Astrocyte of the spinal cord (primary cell): ENCODE measurements at regions not wholly inside any gene's neighbourhood (a gene's known extent, or its start where the extent isn't known, plus 50 kb on each side); places are given as distances from the start of the nearest gene placed in this dataset.
"Not testable (repeated sequence)": the region's sequence is repeated elsewhere in the genome, so short reads cannot be mapped to it uniquely, and the experiment has no call there.

Experiments used
- DNase-seq: peaks from one replicate; pipeline ENCODE4 v3.0.0; 2011; ENCODE audit warnings: low read depth, low spot score
- H3K4me3 ChIP-seq: 2 replicates; pipeline ENCODE4 v1.5.1; 2011; ENCODE audit warnings: low read depth, mild to moderate bottlenecking, low read length, moderate library complexity
- in situ Hi-C: cut with HindIII; loops from 2 replicates; pipeline ENCODE4 v1.10.0; 2017; ENCODE audit warnings: low sequenced_read_pairs
- TF ChIP-seq, protein P1 (sequence below): IDR thresholded peaks from 2 replicates; pipeline ENCODE4 v1.5.1; 2012; ENCODE audit warnings: low read depth, mild to moderate bottlenecking, low read length, inconsistent platforms

DNA sequence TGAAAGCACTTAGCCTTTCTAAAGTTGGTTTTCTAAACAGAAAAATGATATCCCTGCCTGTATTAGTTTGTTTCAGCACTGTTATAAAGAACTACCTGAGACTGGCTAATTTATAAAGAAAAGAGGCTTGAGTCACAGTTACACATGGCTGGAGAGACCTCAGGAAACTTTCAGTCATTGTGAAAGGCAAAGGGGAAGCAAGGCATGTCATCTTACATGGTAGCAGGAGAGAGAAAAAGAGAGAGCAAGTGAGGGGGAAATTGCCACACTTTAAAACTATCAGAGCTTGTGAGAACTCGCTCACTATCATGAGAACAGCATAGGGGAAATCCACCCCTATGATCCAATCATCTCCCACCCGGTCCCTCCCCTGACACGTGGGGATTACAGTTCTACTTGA, 64.9 kb downstream of the FAM170A start:
- DNase-seq = no peak
- TF ChIP-seq, protein P1, sequence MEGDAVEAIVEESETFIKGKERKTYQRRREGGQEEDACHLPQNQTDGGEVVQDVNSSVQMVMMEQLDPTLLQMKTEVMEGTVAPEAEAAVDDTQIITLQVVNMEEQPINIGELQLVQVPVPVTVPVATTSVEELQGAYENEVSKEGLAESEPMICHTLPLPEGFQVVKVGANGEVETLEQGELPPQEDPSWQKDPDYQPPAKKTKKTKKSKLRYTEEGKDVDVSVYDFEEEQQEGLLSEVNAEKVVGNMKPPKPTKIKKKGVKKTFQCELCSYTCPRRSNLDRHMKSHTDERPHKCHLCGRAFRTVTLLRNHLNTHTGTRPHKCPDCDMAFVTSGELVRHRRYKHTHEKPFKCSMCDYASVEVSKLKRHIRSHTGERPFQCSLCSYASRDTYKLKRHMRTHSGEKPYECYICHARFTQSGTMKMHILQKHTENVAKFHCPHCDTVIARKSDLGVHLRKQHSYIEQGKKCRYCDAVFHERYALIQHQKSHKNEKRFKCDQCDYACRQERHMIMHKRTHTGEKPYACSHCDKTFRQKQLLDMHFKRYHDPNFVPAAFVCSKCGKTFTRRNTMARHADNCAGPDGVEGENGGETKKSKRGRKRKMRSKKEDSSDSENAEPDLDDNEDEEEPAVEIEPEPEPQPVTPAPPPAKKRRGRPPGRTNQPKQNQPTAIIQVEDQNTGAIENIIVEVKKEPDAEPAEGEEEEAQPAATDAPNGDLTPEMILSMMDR = no peak
- H3K4me3 ChIP-seq = no peak overlapping the region
- in situ Hi-C loops = no loop called here

DNA sequence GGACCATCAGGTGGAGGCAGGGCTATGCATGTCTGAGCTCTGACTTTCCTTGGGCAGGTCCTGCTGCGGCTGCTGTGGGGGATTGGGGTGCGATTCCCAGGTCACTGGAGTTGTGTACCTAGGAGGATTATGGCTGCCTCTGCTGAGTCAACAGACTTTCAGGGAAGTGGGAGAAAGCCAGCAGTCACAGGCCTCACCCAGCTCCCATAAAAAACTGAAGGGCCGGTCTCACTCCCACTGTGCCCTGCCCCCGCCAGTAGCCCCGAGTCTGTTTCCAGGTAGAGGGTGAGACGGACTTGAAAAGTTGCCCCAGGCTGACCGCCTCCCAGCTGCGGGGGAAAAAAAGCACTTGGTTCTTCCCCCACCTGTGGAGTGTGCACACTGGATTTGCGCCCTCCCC, 76.7 kb downstream of the FAM170A start:
- H3K4me3 ChIP-seq = no peak overlapping the region
- TF ChIP-seq, protein P1 = no peak
- in situ Hi-C loops = no loop called here
- no peak for DNase-seq

DNA sequence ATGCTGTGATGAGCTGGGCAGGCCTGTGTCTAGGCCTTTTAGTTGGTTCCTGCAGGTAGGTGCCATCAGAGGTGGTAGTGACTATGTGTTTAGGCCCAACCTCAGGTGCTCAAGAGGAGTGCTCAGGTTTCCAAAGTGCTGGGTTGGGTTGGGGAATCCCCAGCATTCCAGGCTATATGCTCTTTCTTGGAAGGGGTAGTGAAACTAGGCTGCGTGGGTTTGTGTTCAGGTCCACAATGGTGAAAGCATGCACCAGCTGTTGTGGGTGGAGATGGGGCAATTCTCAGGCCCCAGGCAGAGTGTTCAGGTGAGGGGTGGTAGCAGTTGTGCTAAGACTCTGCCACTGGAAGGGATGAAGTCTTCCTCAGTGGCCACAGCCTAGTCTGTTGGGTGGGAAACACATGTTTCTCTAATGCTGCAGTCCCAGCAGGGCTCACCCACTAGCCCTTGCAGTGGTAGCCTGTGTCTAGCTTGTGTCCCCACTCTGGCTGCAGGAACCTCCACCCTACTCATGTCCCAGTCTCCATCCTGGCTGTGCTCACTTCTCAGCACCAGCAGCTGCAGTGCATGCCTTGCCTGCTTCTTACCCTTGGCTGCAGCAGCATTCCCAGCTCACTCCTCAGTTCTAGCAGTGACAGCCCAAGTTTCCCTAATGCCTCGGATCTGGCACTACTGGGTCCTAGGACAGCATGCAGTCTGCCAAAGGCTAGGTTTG, 78.9 kb downstream of the FAM170A start:
- H3K4me3 ChIP-seq = no peak overlapping the region
- in situ Hi-C loops = no loop called here
- DNase-seq = no peak
- TF ChIP-seq, protein P1 = no peak

DNA sequence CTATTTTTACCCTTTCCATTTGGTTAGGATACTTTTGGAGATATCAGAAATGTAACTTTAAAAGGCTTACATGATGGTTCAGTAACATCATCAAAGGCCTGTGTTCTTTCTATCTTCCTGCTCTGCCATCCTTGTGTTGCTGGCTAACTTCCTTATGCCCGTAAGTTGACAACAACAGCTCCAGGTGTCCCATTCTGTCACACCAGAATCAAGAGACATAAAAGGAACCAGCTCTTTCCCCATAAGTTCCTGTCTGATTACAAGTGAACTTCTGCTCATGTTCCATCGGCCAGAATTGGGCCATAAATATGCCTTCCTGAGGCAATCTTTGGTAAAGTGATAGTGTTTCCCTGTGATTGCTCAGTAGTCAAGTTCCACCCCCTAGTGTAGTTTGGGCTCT, 92.4 kb downstream of the FAM170A start:
- TF ChIP-seq, protein P1 = no peak
- H3K4me3 ChIP-seq = no peak overlapping the region
- DNase-seq = no peak
- in situ Hi-C loops = no loop called here

DNA sequence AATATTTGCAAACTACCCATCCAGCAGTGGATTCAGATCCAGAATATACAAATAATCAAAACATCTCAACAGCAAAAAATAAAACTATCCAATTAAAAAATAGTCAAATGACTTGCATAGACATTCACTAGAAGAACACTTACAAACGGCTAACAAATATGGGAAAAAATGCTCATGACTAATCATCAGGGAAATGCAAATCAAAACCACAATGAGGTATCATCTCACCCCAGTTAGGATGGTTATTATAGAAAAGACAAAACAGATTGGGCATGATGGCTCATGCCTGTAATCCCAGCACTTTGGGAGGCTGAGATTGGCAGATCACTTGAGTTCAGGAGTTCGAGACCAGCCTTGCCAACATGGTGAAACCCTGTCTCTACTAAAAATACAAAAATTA, 95.9 kb downstream of the FAM170A start:
- peak; percentile 3 for DNase-seq
- in situ Hi-C loops = not testable (repeated sequence)

DNA sequence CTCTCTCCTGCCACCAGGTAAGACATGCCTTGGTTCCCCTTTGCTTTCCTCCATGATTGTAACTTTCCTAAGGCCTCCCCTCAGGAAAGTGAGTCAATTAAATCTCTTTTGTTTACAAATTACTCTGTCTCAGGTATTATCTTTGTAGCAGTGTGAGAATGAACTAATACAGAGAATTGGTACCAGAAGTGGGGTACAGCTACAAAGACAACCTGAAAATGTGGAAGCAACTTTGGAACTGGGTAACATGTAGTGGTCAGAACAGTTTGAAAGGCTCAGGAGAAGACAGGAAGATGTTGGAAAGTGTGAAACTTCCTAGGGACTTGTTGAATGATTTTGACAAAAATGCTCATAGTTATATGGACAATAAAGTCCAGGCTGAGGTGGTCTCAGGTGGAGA, 97.2 kb downstream of the FAM170A start:
- in situ Hi-C loops = no loop called here
- DNase-seq = no peak
- TF ChIP-seq, protein P1 = no peak
- H3K4me3 ChIP-seq = no peak overlapping the region

More for the DNA sequence above, 95.9 kb downstream of the FAM170A start:
- not testable (repeated sequence) for H3K4me3 ChIP-seq

DNA sequence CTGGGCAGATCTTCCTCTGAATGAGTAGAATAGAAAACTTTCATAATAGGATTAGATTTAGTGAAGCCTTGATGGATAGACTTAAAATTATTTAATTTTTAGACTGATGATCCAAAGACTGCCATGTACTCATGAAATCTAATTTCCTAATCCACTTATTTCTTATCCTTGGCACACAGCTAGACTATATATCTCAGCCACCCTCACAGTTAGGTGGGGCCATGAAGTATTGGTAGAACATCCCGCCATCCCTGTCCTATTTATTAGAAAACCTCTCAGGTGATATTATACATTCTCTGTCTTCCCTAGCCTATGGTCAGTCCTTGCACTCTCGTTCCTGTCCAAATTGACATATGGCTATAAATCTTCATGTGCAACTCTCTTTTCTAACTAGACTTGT, 110.9 kb downstream of the FAM170A start:
- no peak for DNase-seq
- TF ChIP-seq, protein P1 = no peak
- H3K4me3 ChIP-seq = no peak overlapping the region
- in situ Hi-C loops = no loop called here
